ENCODE measurements at regions not wholly inside any gene's neighbourhood (a gene's known extent, or its start where the extent isn't known, plus 50 kb on each side); places are given as distances from the start of the nearest gene placed in this dataset.

DNA sequence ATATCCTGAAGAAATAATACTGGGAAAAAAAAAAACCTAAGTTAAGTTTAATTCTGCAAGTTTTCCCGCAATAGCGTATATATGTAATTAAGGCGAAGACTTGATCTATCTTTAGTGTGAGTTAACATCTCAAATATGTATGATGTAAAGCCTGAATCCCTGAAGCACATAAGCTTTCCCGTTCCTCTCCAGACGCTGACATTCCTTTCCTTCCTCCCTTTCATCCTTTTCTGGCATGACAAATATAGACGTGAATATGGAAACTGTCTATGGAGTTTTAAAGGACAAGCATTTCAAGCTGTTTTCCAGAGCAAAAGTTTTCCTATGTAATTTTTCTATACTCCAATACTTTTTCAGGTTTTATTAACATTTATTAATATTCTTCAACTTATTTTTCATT, 637.0 kb downstream of the COL12A1 start:
- TF ChIP-seq, protein P1, sequence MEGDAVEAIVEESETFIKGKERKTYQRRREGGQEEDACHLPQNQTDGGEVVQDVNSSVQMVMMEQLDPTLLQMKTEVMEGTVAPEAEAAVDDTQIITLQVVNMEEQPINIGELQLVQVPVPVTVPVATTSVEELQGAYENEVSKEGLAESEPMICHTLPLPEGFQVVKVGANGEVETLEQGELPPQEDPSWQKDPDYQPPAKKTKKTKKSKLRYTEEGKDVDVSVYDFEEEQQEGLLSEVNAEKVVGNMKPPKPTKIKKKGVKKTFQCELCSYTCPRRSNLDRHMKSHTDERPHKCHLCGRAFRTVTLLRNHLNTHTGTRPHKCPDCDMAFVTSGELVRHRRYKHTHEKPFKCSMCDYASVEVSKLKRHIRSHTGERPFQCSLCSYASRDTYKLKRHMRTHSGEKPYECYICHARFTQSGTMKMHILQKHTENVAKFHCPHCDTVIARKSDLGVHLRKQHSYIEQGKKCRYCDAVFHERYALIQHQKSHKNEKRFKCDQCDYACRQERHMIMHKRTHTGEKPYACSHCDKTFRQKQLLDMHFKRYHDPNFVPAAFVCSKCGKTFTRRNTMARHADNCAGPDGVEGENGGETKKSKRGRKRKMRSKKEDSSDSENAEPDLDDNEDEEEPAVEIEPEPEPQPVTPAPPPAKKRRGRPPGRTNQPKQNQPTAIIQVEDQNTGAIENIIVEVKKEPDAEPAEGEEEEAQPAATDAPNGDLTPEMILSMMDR (IDR thresholded peaks at IDR 0.05): no peak
- TF ChIP-seq POLR2A (IDR thresholded peaks at IDR 0.05): no peak
